Astrocyte (in vitro differentiated cells and primary cell): ENCODE measurements at regions not wholly inside any gene's neighbourhood (a gene's known extent, or its start where the extent isn't known, plus 50 kb on each side); places are given as distances from the start of the nearest gene placed in this dataset.
A peak's percentile ranks its signal among the peaks of the same experiment; 100 is the strongest.
"Not testable (repeated sequence)": the region's sequence is repeated elsewhere in the genome, so short reads cannot be mapped to it uniquely, and the experiment has no call there.

Experiments used
- DNase-seq: peaks from one replicate; pipeline ENCODE4 v3.0.0-alpha.2; 2010; ENCODE audit warnings: low read depth
- FAIRE-seq: peaks from 2 replicates; lab custom pipeline; 2011; peaks lifted over from hg19 to GRCh38; lab: Jason Lieb, UNC
- H2AFZ ChIP-seq: 2 replicates; pipeline ENCODE4 v1.6.0; 2012; ENCODE audit warnings: low read depth, low read length, inconsistent platforms
- H3K27ac ChIP-seq: 2 replicates; pipeline ENCODE4 v1.5.1; 2011; ENCODE audit warnings: low read depth, low read length, inconsistent platforms
- H3K27me3 ChIP-seq: 2 replicates; pipeline ENCODE4 v1.6.0; 2011; ENCODE audit warnings: low read length, inconsistent platforms; ENCODE audit not compliant: insufficient read depth
- H3K36me3 ChIP-seq: 2 replicates; pipeline ENCODE4 v1.5.1; 2011; ENCODE audit warnings: low read length, inconsistent platforms; ENCODE audit not compliant: insufficient read depth
- H3K4me1 ChIP-seq: 2 replicates; pipeline ENCODE4 v1.5.1; 2011; ENCODE audit warnings: low read length, inconsistent platforms; ENCODE audit not compliant: insufficient read depth
- H3K4me2 ChIP-seq: 2 replicates; pipeline ENCODE4 v1.6.0; 2012; ENCODE audit warnings: low read length, inconsistent platforms
- H3K4me3 ChIP-seq: 2 replicates; pipeline ENCODE4 v1.5.1; 2011; ENCODE audit warnings: low read depth, mild to moderate bottlenecking, low read length, inconsistent platforms; ENCODE audit not compliant: insufficient read depth
- H3K79me2 ChIP-seq: 2 replicates; pipeline ENCODE4 v1.6.0; 2012; ENCODE audit warnings: mild to moderate bottlenecking, low read length, inconsistent platforms; ENCODE audit not compliant: insufficient read depth
- H3K9ac ChIP-seq: 2 replicates; pipeline ENCODE4 v1.6.0; 2012; ENCODE audit warnings: mild to moderate bottlenecking, low read length, inconsistent platforms
- H3K9me3 ChIP-seq: 2 replicates; pipeline ENCODE4 v1.5.1; 2012; ENCODE audit warnings: low read depth, mild to moderate bottlenecking, low read length, inconsistent platforms; ENCODE audit not compliant: insufficient read depth
- H4K20me1 ChIP-seq: 2 replicates; pipeline ENCODE4 v1.6.0; 2012; ENCODE audit warnings: low read length, inconsistent platforms; ENCODE audit not compliant: insufficient read depth
- H3K27ac Mint-ChIP-seq: one replicate; pipeline ENCODE4 v1.8.0; 2021; ENCODE audit warnings: mild to moderate bottlenecking, mixed read lengths; ENCODE audit not compliant: unreplicated experiment
- H3K27me3 Mint-ChIP-seq: one replicate; pipeline ENCODE4 v1.8.0; 2021; ENCODE audit warnings: low read depth, mixed read lengths; ENCODE audit not compliant: unreplicated experiment
- H3K36me3 Mint-ChIP-seq: one replicate; pipeline ENCODE4 v1.8.0; 2021; ENCODE audit warnings: low read depth, mixed read lengths; ENCODE audit not compliant: unreplicated experiment
- H3K4me1 Mint-ChIP-seq: one replicate; pipeline ENCODE4 v1.8.0; 2021; ENCODE audit warnings: low read depth, mixed read lengths; ENCODE audit not compliant: unreplicated experiment
- H3K4me3 Mint-ChIP-seq: one replicate; pipeline ENCODE4 v1.8.0; 2021; ENCODE audit warnings: mild to moderate bottlenecking, moderate library complexity, mixed read lengths; ENCODE audit not compliant: unreplicated experiment
- H3K9me3 Mint-ChIP-seq: one replicate; pipeline ENCODE4 v1.8.0; 2021; ENCODE audit warnings: mild to moderate bottlenecking, mixed read lengths; ENCODE audit not compliant: unreplicated experiment

DNA sequence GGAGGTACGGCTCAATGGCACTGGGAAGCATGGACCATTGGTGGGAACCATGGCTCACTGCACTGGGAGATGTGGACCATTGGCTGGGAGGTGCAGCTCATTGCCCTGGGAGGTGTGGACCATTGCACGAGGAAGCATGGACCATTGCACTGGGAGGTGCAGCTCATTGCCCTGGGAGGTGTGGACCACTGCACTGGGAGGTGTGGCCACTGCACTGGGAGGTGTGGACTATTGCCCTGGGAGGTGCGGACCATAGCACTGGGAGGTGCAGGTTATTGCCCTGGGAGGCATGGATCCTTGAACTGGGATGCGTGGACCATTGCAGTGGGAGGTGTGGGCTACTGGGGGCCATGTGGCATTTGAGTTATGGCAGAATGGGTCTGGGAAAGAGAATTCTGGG lies 195.4 kb upstream of the PLGLB1 start:
- H3K27ac ChIP-seq, H3K36me3 ChIP-seq, H3K27ac Mint-ChIP-seq, FAIRE-seq, H3K9me3 ChIP-seq, H3K9ac ChIP-seq, H4K20me1 ChIP-seq, DNase-seq, H3K27me3 ChIP-seq, H3K4me1 ChIP-seq, H3K4me3 ChIP-seq, H2AFZ ChIP-seq, H3K4me3 Mint-ChIP-seq, H3K36me3 Mint-ChIP-seq, H3K27me3 Mint-ChIP-seq, H3K79me2 ChIP-seq, H3K9me3 Mint-ChIP-seq, H3K4me1 Mint-ChIP-seq, H3K4me2 ChIP-seq: not testable (repeated sequence)

DNA sequence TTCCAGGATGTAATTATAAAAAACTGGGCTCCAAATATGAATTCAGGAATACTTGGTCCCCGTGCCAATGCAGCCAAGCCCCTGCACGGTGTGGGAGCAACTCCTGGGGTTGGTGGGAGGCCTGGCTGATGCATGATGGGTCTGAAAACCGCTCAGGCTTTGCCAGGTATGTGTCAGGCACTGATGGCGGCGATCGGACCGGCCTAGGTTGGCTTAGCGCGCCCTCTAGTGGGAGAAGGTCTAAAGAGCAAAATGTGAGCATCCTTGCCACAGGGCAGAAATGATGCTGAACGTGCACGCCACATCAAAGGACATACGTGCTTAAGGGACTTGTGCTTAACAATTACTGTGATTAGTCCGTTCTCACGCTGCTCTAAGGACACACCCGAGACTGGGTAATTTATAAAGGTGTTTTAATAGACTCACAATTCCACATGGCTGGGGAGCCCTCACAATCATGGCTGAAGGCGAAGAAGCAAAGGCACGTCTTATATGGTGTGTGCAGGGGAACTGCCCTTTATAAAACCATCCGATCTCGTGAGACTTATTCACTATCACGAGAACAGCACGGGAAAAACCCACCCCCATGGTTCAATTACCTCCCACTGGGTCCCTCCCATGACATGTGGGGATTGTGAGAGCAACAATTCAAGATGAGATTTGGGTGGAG lies 196.2 kb upstream of the PLGLB1 start:
- not testable (repeated sequence) for H3K4me1 ChIP-seq, H3K27ac ChIP-seq, DNase-seq, H3K4me3 ChIP-seq, H3K4me2 ChIP-seq, H3K9me3 ChIP-seq, H3K27me3 Mint-ChIP-seq, H3K4me1 Mint-ChIP-seq, H4K20me1 ChIP-seq, H3K9me3 Mint-ChIP-seq, H3K4me3 Mint-ChIP-seq, H3K27me3 ChIP-seq, H3K36me3 ChIP-seq, H3K79me2 ChIP-seq, FAIRE-seq, H3K9ac ChIP-seq, H2AFZ ChIP-seq, H3K36me3 Mint-ChIP-seq, H3K27ac Mint-ChIP-seq

DNA sequence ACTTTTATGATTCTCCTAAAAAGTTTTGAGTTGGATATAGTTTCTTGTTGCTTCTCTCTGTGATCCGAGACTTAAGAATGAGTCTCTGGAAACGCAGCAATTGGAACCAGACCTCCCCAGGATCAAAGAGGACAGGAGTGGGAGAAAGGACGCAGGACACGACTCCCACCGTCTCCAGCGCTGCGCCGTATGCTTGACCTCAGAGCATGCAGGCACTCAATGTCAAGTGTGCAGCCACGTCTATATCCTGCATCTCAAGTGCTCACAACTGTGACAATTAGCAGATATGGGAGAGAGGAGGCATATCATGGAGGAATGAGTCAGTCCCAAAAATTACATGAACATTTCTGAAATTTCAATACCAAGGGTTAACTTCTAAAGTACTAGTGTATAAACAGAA lies 199.0 kb upstream of the PLGLB1 start:
- FAIRE-seq, H3K79me2 ChIP-seq, H3K36me3 Mint-ChIP-seq, H3K4me3 Mint-ChIP-seq, H3K27me3 Mint-ChIP-seq, H3K9ac ChIP-seq, H3K9me3 Mint-ChIP-seq, H3K4me2 ChIP-seq, H4K20me1 ChIP-seq, H3K4me1 ChIP-seq, DNase-seq, H3K27ac ChIP-seq, H3K27me3 ChIP-seq, H3K27ac Mint-ChIP-seq, H3K36me3 ChIP-seq, H2AFZ ChIP-seq, H3K4me1 Mint-ChIP-seq, H3K9me3 ChIP-seq, H3K4me3 ChIP-seq: not testable (repeated sequence)

GRCh38 chr2:87222131-87222530 lies 200.5 kb upstream of the PLGLB1 start:
- not testable (repeated sequence) for H3K27me3 ChIP-seq, H3K9ac ChIP-seq, H3K27me3 Mint-ChIP-seq, H3K27ac Mint-ChIP-seq, H3K36me3 ChIP-seq, DNase-seq, H3K4me3 ChIP-seq, H3K36me3 Mint-ChIP-seq, H3K4me3 Mint-ChIP-seq, H3K4me2 ChIP-seq, H4K20me1 ChIP-seq, FAIRE-seq, H3K4me1 Mint-ChIP-seq, H3K9me3 Mint-ChIP-seq, H2AFZ ChIP-seq, H3K79me2 ChIP-seq, H3K27ac ChIP-seq, H3K9me3 ChIP-seq, H3K4me1 ChIP-seq

- H3K9me3 ChIP-seq, H3K9ac ChIP-seq, H3K4me1 Mint-ChIP-seq, H3K4me2 ChIP-seq, H3K79me2 ChIP-seq, H3K4me1 ChIP-seq, H4K20me1 ChIP-seq, H3K36me3 ChIP-seq, H3K4me3 ChIP-seq, H3K27ac Mint-ChIP-seq, H3K9me3 Mint-ChIP-seq, H3K36me3 Mint-ChIP-seq, H3K4me3 Mint-ChIP-seq, H3K27ac ChIP-seq, H2AFZ ChIP-seq, DNase-seq, H3K27me3 ChIP-seq, H3K27me3 Mint-ChIP-seq: not testable (repeated sequence)
- FAIRE-seq, result peak; percentile 20
These were observed 202.2 kb upstream of the PLGLB1 start for GRCh38 chr2:87223873-87224272.
